HUES6 (cell line): ENCODE measurements at regions not wholly inside any gene's neighbourhood (a gene's known extent, or its start where the extent isn't known, plus 50 kb on each side); places are given as distances from the start of the nearest gene placed in this dataset.

Source experiments
- H3K27ac ChIP-seq: 2 replicates; pipeline ENCODE4 v1.7.0; 2013; ENCODE audit warnings: low read depth, mild to moderate bottlenecking, low read length, inconsistent platforms
- H3K27me3 ChIP-seq: 2 replicates; pipeline ENCODE4 v1.6.1; 2013; ENCODE audit warnings: low read length; ENCODE audit not compliant: control insufficient read depth, insufficient read depth
- H3K36me3 ChIP-seq: 2 replicates; pipeline ENCODE4 v1.6.1; 2013; ENCODE audit warnings: low read length; ENCODE audit not compliant: control insufficient read depth, insufficient read depth
- H3K4me1 ChIP-seq: 2 replicates; pipeline ENCODE4 v1.6.1; 2013; ENCODE audit warnings: low read length; ENCODE audit not compliant: control insufficient read depth, insufficient read depth
- H3K4me3 ChIP-seq: 2 replicates; pipeline ENCODE4 v1.5.1; 2013; ENCODE audit warnings: low read depth, low read length
- H3K9ac ChIP-seq: one replicate; pipeline ENCODE4 v1.6.1; 2013; ENCODE audit warnings: mild to moderate bottlenecking, low read length
- H3K9me3 ChIP-seq: 2 replicates; pipeline ENCODE4 v1.6.1; 2013; ENCODE audit warnings: low read depth, low read length; ENCODE audit not compliant: control insufficient read depth, insufficient read depth

GRCh38 chr11:28760676-28761390 is 652.6 kb downstream of the METTL15 start:
- Histone ChIP-seq H3K9ac (no peak overlapping the region), H3K36me3 (no peaks in the 10 kb centered on the region), H3K27me3 (no peaks in the 10 kb centered on the region), H3K4me1 (peaks cover 14% of the 10 kb centered on the region), H3K4me3 (no peak overlapping the region), H3K9me3 (no peaks in the 10 kb centered on the region), H3K27ac (no peak overlapping the region)

GRCh38 chr11:28759311-28759710 is 651.1 kb downstream of the METTL15 start:
- Histone ChIP-seq H3K9me3 (no peaks in the 10 kb centered on the region), H3K9ac (no peak overlapping the region), H3K4me3 (no peak overlapping the region), H3K4me1 (peaks cover 14% of the 10 kb centered on the region), H3K36me3 (no peaks in the 10 kb centered on the region), H3K27ac (no peak overlapping the region), H3K27me3 (no peaks in the 10 kb centered on the region)

DNA sequence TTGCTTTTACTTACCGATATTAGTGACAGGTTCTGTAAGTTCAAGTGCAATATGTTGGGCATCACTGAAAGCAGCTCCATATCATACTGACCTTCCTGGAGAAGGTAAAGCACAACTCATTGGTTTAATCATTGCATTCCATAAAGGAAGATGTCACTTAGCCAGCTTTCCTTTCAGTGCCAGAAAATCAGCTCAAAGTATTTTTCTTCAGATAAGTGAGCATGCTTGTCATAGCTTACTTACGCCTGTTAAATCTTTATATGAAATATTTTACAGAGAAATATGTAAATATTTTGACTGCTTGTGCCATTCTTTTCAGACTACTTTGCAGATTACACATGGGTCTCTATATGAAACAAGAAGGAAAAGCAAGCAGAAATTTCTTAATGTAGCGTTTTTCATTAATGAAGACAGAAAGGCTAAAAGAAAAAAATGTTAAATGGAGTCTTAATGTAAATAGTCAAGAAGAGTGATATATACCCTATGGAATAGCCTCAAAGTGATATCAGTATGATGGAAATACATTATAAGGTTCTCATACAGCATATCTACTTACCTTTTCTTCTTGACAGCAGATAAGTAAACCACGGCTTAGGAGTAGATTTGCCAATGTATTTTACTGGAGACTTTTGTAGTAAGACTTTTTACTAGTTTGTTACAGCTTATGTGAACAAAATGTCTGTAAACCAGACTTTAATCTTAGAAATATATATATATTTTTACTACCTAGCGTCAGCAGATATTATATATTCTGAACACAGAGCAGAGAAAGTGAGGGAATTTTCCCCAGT is 649.7 kb downstream of the METTL15 start:
- peaks cover 14% of the 10 kb centered on the region for H3K4me1 ChIP-seq
- no peak overlapping the region for H3K9ac ChIP-seq
- H3K27ac ChIP-seq: no peak overlapping the region
- no peaks in the 10 kb centered on the region for H3K27me3 ChIP-seq
- H3K4me3 ChIP-seq: no peak overlapping the region
- H3K9me3 ChIP-seq: no peaks in the 10 kb centered on the region
- H3K36me3 ChIP-seq: no peaks in the 10 kb centered on the region

GRCh38 chr11:28756977-28757376 is 648.8 kb downstream of the METTL15 start:
- Histone ChIP-seq H3K4me1 (peaks cover 14% of the 10 kb centered on the region), H3K9me3 (no peaks in the 10 kb centered on the region), H3K27me3 (no peaks in the 10 kb centered on the region), H3K27ac (no peak overlapping the region), H3K4me3 (no peak overlapping the region), H3K9ac (no peak overlapping the region), H3K36me3 (no peaks in the 10 kb centered on the region)

DNA sequence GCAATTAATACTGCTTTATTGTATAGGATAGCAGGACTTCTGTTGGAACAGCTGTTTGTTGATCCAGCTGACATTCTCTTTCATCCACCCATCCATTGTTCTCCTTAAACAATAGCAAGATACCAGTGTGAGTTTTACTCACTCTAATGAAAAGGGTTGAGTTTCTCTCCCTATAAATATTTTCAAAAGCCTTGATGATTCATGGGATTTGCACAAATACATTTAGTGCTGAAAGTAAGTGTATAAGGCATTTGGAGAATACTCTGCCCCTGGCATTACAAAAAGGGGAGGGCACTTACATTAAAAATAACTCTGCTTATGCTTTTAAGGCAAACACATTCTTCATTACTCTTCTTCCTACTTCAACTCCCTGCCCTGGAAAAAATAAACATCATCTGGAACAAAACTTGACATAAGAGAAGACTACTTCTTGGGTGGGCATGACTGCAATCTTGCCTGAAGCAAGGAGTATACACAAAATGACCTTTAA is 634.9 kb downstream of the METTL15 start:
- Histone ChIP-seq H3K9me3 (peaks cover 4% of the 10 kb centered on the region; the same call in 1 of the 2 replicates), H3K27ac (no peak overlapping the region), H3K9ac (no peak overlapping the region), H3K4me1 (peaks cover 10% of the 10 kb centered on the region; the same call in 1 of the 2 replicates), H3K36me3 (no peaks in the 10 kb centered on the region), H3K27me3 (no peaks in the 10 kb centered on the region), H3K4me3 (no peak overlapping the region)

GRCh38 chr11:28739489-28740280 is 631.5 kb downstream of the METTL15 start:
- Histone ChIP-seq H3K4me1 (peaks cover 10% of the 10 kb centered on the region; the same call in 1 of the 2 replicates), H3K9ac (no peak overlapping the region), H3K27ac (no peak overlapping the region)

DNA sequence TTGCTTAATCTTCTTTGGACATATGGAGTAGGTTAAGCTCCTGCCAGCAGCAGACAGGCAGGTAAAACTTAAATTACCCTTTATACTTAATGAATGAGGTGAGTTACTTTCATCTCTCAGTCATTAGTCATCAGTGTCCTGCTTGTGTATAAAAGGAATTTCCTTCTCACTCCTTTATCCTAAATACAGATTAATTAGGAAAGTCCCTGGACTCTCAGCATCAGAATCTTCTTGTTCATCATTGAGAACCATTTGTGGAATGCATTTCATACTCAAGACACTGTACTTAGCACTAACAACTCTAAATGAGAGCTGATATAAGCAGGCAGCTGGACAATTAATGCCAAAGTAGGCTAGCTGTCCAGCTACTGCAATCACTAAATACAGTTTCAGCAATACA is 630.4 kb downstream of the METTL15 start:
- Histone ChIP-seq H3K9me3 (no peaks in the 10 kb centered on the region), H3K36me3 (no peaks in the 10 kb centered on the region), H3K4me3 (no peak overlapping the region), H3K4me1 (peaks cover 10% of the 10 kb centered on the region; the same call in 1 of the 2 replicates), H3K9ac (no peak overlapping the region), H3K27ac (no peak overlapping the region), H3K27me3 (no peaks in the 10 kb centered on the region)

More at GRCh38 chr11:28739489-28740280, 631.5 kb downstream of the METTL15 start:
- Histone ChIP-seq H3K27me3 (no peaks in the 10 kb centered on the region), H3K36me3 (no peaks in the 10 kb centered on the region), H3K9me3 (no peaks in the 10 kb centered on the region), H3K4me3 (no peak overlapping the region)

DNA sequence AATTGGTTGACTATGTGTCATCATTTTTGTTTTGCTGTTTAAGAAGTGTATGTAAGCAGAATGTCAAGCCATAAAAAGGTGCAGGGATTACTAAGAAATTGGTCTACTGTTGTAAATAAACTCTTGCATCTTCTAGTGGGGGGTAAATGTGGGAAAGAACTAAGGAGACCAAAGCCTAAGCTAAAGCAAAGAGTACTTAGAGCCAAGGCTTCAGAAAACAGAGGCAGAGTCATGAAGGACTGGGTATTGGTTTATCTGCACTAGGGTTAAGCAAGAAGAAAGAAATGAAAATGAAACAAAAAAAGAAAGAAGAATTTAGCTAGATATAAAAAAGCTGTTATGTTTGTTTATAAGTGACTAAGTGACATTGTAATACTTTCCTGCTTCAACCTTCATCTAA is 628.1 kb downstream of the METTL15 start:
- no peaks in the 10 kb centered on the region for H3K27me3 ChIP-seq

GRCh38 chr11:28735511-28735910 is 627.3 kb downstream of the METTL15 start:
- H3K27ac ChIP-seq: no peak overlapping the region
- H3K4me3 ChIP-seq: no peak overlapping the region
- no peaks in the 10 kb centered on the region for H3K36me3 ChIP-seq
- H3K27me3 ChIP-seq: no peaks in the 10 kb centered on the region
- H3K9ac ChIP-seq: no peak overlapping the region
- H3K4me1 ChIP-seq: peaks cover 15% of the 10 kb centered on the region; the same call in 1 of the 2 replicates
- no peaks in the 10 kb centered on the region for H3K9me3 ChIP-seq

More for the DNA sequence above, 628.1 kb downstream of the METTL15 start:
- no peak overlapping the region for H3K4me3 ChIP-seq
- no peaks in the 10 kb centered on the region for H3K36me3 ChIP-seq
- no peaks in the 10 kb centered on the region for H3K9me3 ChIP-seq
- H3K9ac ChIP-seq: no peak overlapping the region
- peaks cover 12% of the 10 kb centered on the region; the same call in 1 of the 2 replicates for H3K4me1 ChIP-seq
- no peak overlapping the region for H3K27ac ChIP-seq

- H3K36me3 ChIP-seq: no peaks in the 10 kb centered on the region
- no peak overlapping the region for H3K27ac ChIP-seq
- H3K4me1 ChIP-seq: peaks cover 12% of the 10 kb centered on the region; the same call in 1 of the 2 replicates
- no peak overlapping the region for H3K9ac ChIP-seq
- no peaks in the 10 kb centered on the region for H3K27me3 ChIP-seq
- H3K4me3 ChIP-seq: no peak overlapping the region
- H3K9me3 ChIP-seq: 0 out of 2 replicates have a peak, but pooled peaks cover 3% of the 10 kb centered on the region
Measured at GRCh38 chr11:28730889-28731288, 622.7 kb downstream of the METTL15 start.
